ENCODE measurements at regions not wholly inside any gene's neighbourhood (a gene's known extent, or its start where the extent isn't known, plus 50 kb on each side); places are given as distances from the start of the nearest gene placed in this dataset.

- no peak for TF ChIP-seq GATA2 (IDR thresholded peaks at IDR 0.05; ENCODE audit: low read depth, low read length)
- no peak for TF ChIP-seq GATA3 (IDR thresholded peaks at IDR 0.05; ENCODE audit: low read depth, low read length)
These were observed 1248.7 kb downstream of the PCDH7 start for GRCh38 chr4:31968842-31969241.

Measured in SH-SY5Y (cell line).